HCT116 (cell line): ENCODE measurements at regions not wholly inside any gene's neighbourhood (a gene's known extent, or its start where the extent isn't known, plus 50 kb on each side); places are given as distances from the start of the nearest gene placed in this dataset.

ENCODE experiments used
- ATAC-seq: fragments of 200-7000 bp; cut with Tn5 transposase; 2 replicates; pipeline ENCODE4 v1.9.1; 2020; ENCODE audit warnings: mild to moderate bottlenecking, moderate library complexity
- BruUV-seq: library from RNA; stranded (reverse); fragments of 400-500 nt; replicated peaks from 2 replicates; lab custom pipeline; 2021; lab: Mats Ljungman, UMichigan
- CTCF ChIA-PET: fragments of 300-600 bp; sonication (Branson Sonifier 250); formaldehyde crosslinking; loops from one replicate; lab custom pipeline; 2021; ENCODE audit warnings: antibody characterized with exemption; lab: Charles Lee
- POLR2A ChIA-PET: fragments of 300-600, 350-600 bp; sonication (Branson Sonifier 250); formaldehyde crosslinking; loops from one replicate; lab custom pipeline; 2021; ENCODE audit warnings: antibody characterized with exemption; lab: Charles Lee
- RAD21 ChIA-PET, 2 experiments: fragments of 300-600 bp; sonication (Branson Sonifier 250); formaldehyde crosslinking; loops; one replicate each; lab custom pipeline; 2023; ENCODE audit warnings: low total read pairs in 2 of 2; ENCODE audit not compliant: uncharacterized antibody in 2 of 2, unreplicated experiment in 2 of 2, low non-redundant PET in 1 of 2; lab: Charles Lee
- DNase-seq: peaks from one replicate; pipeline ENCODE4 v3.0.0-alpha.2; 2010; ENCODE audit warnings: low read depth, low spot score
- H2AFZ ChIP-seq: fragments of 200-600 bp; shearing (Covaris generic), sonication (generic); 2 replicates; pipeline ENCODE4 v1.6.1; 2017; ENCODE audit warnings: low read depth, mixed run types, mixed read lengths, antibody characterized with exemption, low read length; ENCODE audit not compliant: poor library complexity, severe bottlenecking
- H3K27ac ChIP-seq: 2 replicates; pipeline ENCODE4 v1.5.1; 2012; ENCODE audit warnings: low read depth, low read length
- H3K27me3 ChIP-seq: fragments of 200-600 bp; sonication (generic); 2 replicates; pipeline ENCODE4 v1.6.1; 2016; ENCODE audit warnings: mixed run types, low read length, mixed read lengths; ENCODE audit not compliant: insufficient read depth
- H3K36me3 ChIP-seq, 2 experiments: fragments of 200-500 bp in 1 of 2; fragments of 200-600 bp in 1 of 2; sonication (Bioruptor generic) in 1 of 2; sonication (generic) in 1 of 2; 2 replicates each; pipeline versions ENCODE4 v1.5.1 to v1.6.1; 2014 to 2016; ENCODE audit warnings: low read length in 2 of 2, inconsistent platforms in 1 of 2, mixed read lengths in 1 of 2, mixed run types in 1 of 2; ENCODE audit not compliant: insufficient read depth in 2 of 2, control insufficient read depth in 1 of 2
- H3K4me1 ChIP-seq, 2 experiments: fragments of 200-600 bp in 1 of 2; sonication (generic) in 1 of 2; 2 replicates each; pipeline versions ENCODE4 v1.5.1 to v1.6.1; 2012 to 2017; ENCODE audit warnings: low read length in 2 of 2, inconsistent platforms in 1 of 2, mild to moderate bottlenecking in 1 of 2, mixed read lengths in 1 of 2, mixed run types in 1 of 2, moderate library complexity in 1 of 2; ENCODE audit not compliant: insufficient read depth in 2 of 2, control insufficient read depth in 1 of 2
- H3K4me2 ChIP-seq: fragments of 200-600 bp; sonication (generic); 2 replicates; pipeline ENCODE4 v1.6.1; 2017; ENCODE audit warnings: mixed run types, low read length, mixed read lengths
- H3K4me3 ChIP-seq, 2 experiments: fragments of 200-600 bp in 1 of 2; sonication (generic) in 1 of 2; replicated peaks in 1 of 2; 2 replicates each; pipeline ENCODE4 v1.5.1; 2011 to 2016; ENCODE audit warnings: low read length in 2 of 2, control low read depth in 1 of 2, low read depth in 1 of 2, mild to moderate bottlenecking in 1 of 2, mixed read lengths in 1 of 2, mixed run types in 1 of 2
- H3K79me2 ChIP-seq: fragments of 200-600 bp; sonication (generic); 2 replicates; pipeline ENCODE4 v1.6.1; 2017; ENCODE audit warnings: mild to moderate bottlenecking, mixed run types, low read length, moderate library complexity, mixed read lengths; ENCODE audit not compliant: insufficient read depth
- H3K9ac ChIP-seq: fragments of 200-600 bp; sonication (generic); 2 replicates; pipeline ENCODE4 v1.6.1; 2016; ENCODE audit warnings: low read length, mixed read lengths
- H3K9me2 ChIP-seq: fragments of 200-600 bp; sonication (generic), shearing (Covaris generic); 2 replicates; pipeline ENCODE4 v1.6.1; 2017; ENCODE audit warnings: mixed run types, mild to moderate bottlenecking, moderate library complexity; ENCODE audit not compliant: insufficient read depth
- H3K9me3 ChIP-seq, 2 experiments: fragments of 200-500 bp in 1 of 2; fragments of 200-600 bp in 1 of 2; sonication (Bioruptor generic) in 1 of 2; sonication (generic) in 1 of 2; 2 replicates each; pipeline ENCODE4 v1.6.1; 2014 to 2017; ENCODE audit warnings: low read length in 2 of 2, mixed read lengths in 2 of 2, inconsistent platforms in 1 of 2, low read depth in 1 of 2, mild to moderate bottlenecking in 1 of 2, mixed run types in 1 of 2, moderate library complexity in 1 of 2; ENCODE audit not compliant: control insufficient read depth in 1 of 2, insufficient read depth in 1 of 2
- H4K20me1 ChIP-seq: fragments of 200-600 bp; sonication (generic), shearing (Covaris generic); 2 replicates; pipeline ENCODE4 v1.6.1; 2017; ENCODE audit warnings: mixed run types, mild to moderate bottlenecking, moderate library complexity; ENCODE audit not compliant: insufficient read depth
- CBX3 ChIP-seq: IDR thresholded peaks from 2 replicates; pipeline ENCODE4 v1.6.1; 2012; ENCODE audit warnings: low read depth
- CEBPB ChIP-seq: IDR thresholded peaks from 2 replicates; pipeline ENCODE4 v1.6.1; 2012; ENCODE audit warnings: low read depth
- CTCF ChIP-seq, 3 experiments: fragments of 200-600 bp in 1 of 3; sonication (generic) in 1 of 3; IDR thresholded peaks in 2 of 3; conservative IDR thresholded peaks in 1 of 3; 2 replicates each; pipeline ENCODE4 v1.5.1; 2012 to 2017; ENCODE audit warnings: low read depth in 2 of 3, low read length in 2 of 3, antibody characterized with exemption in 1 of 3, borderline replicate concordance in 1 of 3, control low read depth in 1 of 3, mild to moderate bottlenecking in 1 of 3, mixed read lengths in 1 of 3, mixed run types in 1 of 3, moderate library complexity in 1 of 3; ENCODE audit not compliant: insufficient read depth in 1 of 3
- ELF1 ChIP-seq: IDR thresholded peaks from 2 replicates; pipeline ENCODE4 v1.6.1; 2012; ENCODE audit warnings: low read depth, borderline replicate concordance
- FOSL1 ChIP-seq: IDR thresholded peaks from 2 replicates; pipeline ENCODE4 v1.6.1; 2012; ENCODE audit warnings: low read depth
- POLR2A ChIP-seq: IDR thresholded peaks from 2 replicates; pipeline ENCODE4 v1.7.0; 2011; ENCODE audit warnings: borderline replicate concordance; ENCODE audit not compliant: insufficient read depth, insufficient read length; ENCODE audit errors: extremely low read depth
- POLR2AphosphoS5 ChIP-seq: IDR thresholded peaks from 2 replicates; pipeline ENCODE4 v1.6.1; 2011; ENCODE audit warnings: mild to moderate bottlenecking, low read depth, low read length, moderate library complexity
- RAD21 ChIP-seq: IDR thresholded peaks from 2 replicates; pipeline ENCODE4 v1.6.1; 2012; ENCODE audit warnings: low read depth, mild to moderate bottlenecking
- SIN3A ChIP-seq: IDR thresholded peaks from 2 replicates; pipeline ENCODE4 v1.6.1; 2012; ENCODE audit warnings: low read depth
- SRF ChIP-seq: IDR thresholded peaks from 2 replicates; pipeline ENCODE4 v1.6.1; 2012; ENCODE audit warnings: low read depth
- TCF7L2 ChIP-seq: IDR thresholded peaks from 2 replicates; pipeline ENCODE4 v1.7.0; 2011; ENCODE audit warnings: borderline replicate concordance, inconsistent platforms; ENCODE audit not compliant: insufficient read depth, insufficient read length; ENCODE audit errors: extremely low read depth
- ZBTB33 ChIP-seq: IDR thresholded peaks from 2 replicates; pipeline ENCODE4 v1.6.1; 2011; ENCODE audit warnings: mild to moderate bottlenecking, low read length, moderate library complexity; ENCODE audit not compliant: insufficient replicate concordance; ENCODE audit errors: extremely low read depth
- ZFX ChIP-seq: fragments of 450-650 bp; IDR thresholded peaks from 2 replicates; pipeline ENCODE4 v1.6.1; 2017
- ZNF274 ChIP-seq: fragments of 200-500 bp; sonication (Bioruptor generic); IDR thresholded peaks from 2 replicates; pipeline ENCODE4 v1.6.1; 2014; ENCODE audit warnings: mild to moderate bottlenecking, low read depth, low read length, inconsistent platforms
- intact Hi-C: fragments of 100-400 bp; cut with micrococcal nuclease; formaldehyde crosslinking; loops from 2 replicates; pipeline ENCODE4 v1.10.0; 2022
- TF ChIP-seq, protein P1 (sequence below): IDR thresholded peaks from 2 replicates; pipeline ENCODE4 v1.6.1; 2012

GRCh38 chr4:92060333-92060732, 243.4 kb upstream of the GRID2 start:
- Histone ChIP-seq H3K9me3 (no peaks in the 10 kb centered on the region), H3K27me3 (no peaks in the 10 kb centered on the region), H3K4me3 (no peak overlapping the region), H3K4me1 (no peaks in the 10 kb centered on the region), H3K9ac (no peak overlapping the region), H3K36me3 (no peaks in the 10 kb centered on the region), H3K79me2 (no peaks in the 10 kb centered on the region), H3K4me2 (no peak overlapping the region), H2AFZ (no peak overlapping the region), H3K27ac (no peak overlapping the region), H3K9me2 (no peaks in the 10 kb centered on the region), H4K20me1 (no peaks in the 10 kb centered on the region)
- peak; percentile 52; the same call in 1 of the 2 replicates for ATAC-seq
- TF ChIP-seq POLR2AphosphoS5 (no peak), CEBPB (no peak), CTCF (IDR thresholded peaks at IDR 0.05 in 2 of 3, conservative IDR thresholded peaks at IDR 0.05 in 1 of 3; ENCODE audit: borderline replicate concordance in 1 of 3, insufficient read depth in 1 of 3, low read depth in 2 of 3, low read length in 2 of 3) (peak in 2 of 3 experiments; percentile 22 to 28; a peak in 2 of 6 replicates)
- CTCF ChIA-PET = no interaction called here
- intact Hi-C loops = no loop called here
- no peak for DNase-seq
- RAD21 ChIA-PET = no interaction called here
- POLR2A ChIA-PET = no interaction called here
- BruUV-seq = no TSS peak

DNA sequence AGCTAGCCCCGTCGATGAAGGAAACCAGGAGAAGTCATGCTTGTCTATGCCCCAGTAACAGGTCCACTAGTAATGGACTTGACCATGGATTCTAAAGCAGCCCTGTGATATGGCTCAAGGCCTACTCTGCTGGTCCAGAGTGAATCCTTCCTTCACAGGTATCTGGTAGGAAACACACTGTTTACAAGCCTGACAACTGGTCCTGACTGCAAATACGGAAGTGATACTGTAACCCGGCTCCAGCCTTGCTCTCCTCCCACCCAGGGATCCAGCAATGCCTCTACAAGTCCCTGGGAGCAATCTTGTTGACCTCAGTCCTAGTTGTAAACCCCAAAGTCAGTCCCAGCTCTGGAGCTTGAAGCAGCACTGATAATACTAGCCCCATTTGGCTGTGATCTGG, 239.2 kb upstream of the GRID2 start:
- no peaks in the 10 kb centered on the region for H4K20me1 ChIP-seq
- ChIA-PET RAD21 (no interaction called here), POLR2A (no interaction called here), CTCF (no interaction called here)
- no peaks in the 10 kb centered on the region for H3K36me3 ChIP-seq
- no peaks in the 10 kb centered on the region for H3K27me3 ChIP-seq
- no peak overlapping the region for H3K4me3 ChIP-seq
- intact Hi-C loops = no loop called here
- H3K4me1 ChIP-seq = no peaks in the 10 kb centered on the region
- no peak for DNase-seq
- H3K4me2 ChIP-seq = no peak overlapping the region
- no peak overlapping the region for H3K27ac ChIP-seq
- no TSS peak for BruUV-seq
- ATAC-seq = no peak
- no peaks in the 10 kb centered on the region for H3K9me2 ChIP-seq
- TF ChIP-seq SIN3A (no peak), POLR2A (no peak), SRF (no peak), ZNF274 (no peak), TCF7L2 (no peak), POLR2AphosphoS5 (no peak), CTCF (IDR thresholded peaks at IDR 0.05 in 2 of 3, conservative IDR thresholded peaks at IDR 0.05 in 1 of 3; ENCODE audit: borderline replicate concordance in 1 of 3, insufficient read depth in 1 of 3, low read depth in 2 of 3, low read length in 2 of 3) (no peak), ZFX (no peak), CBX3 (no peak), ELF1 (no peak), FOSL1 (no peak), ZBTB33 (no peak), RAD21 (no peak)
- TF ChIP-seq, protein P1, sequence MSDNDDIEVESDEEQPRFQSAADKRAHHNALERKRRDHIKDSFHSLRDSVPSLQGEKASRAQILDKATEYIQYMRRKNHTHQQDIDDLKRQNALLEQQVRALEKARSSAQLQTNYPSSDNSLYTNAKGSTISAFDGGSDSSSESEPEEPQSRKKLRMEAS = no peak
- TF ChIP-seq, all 23 proteins: peak for 0
- Histone ChIP-seq H3K79me2 (no peaks in the 10 kb centered on the region), H2AFZ (no peak overlapping the region), H3K9me3 (no peaks in the 10 kb centered on the region), H3K9ac (no peak overlapping the region)
